Stimulated activated CD8-positive, alpha-beta memory T cell treated with anti-CD3 and anti-CD28 coated beads, Interleukin-15, amount 100 ng/mL, for 48 hours (primary cell): ENCODE measurements at regions not wholly inside any gene's neighbourhood (a gene's known extent, or its start where the extent isn't known, plus 50 kb on each side); places are given as distances from the start of the nearest gene placed in this dataset.

Source experiments
- DNase-seq, 2 donors: peaks; one replicate each; pipeline ENCODE4 v3.0.0-alpha.2; 2020; ENCODE audit warnings: low read depth in 2 of 2

GRCh38 chr15:69737916-69738315 lies 285.3 kb downstream of the RPLP1 start:
- DNase-seq, result no peak

GRCh38 chr15:69740684-69741083 lies 288.1 kb downstream of the RPLP1 start:
- no peak for DNase-seq

GRCh38 chr15:69742361-69742760 lies 289.7 kb downstream of the RPLP1 start:
- DNase-seq, result no peak

- no peak for DNase-seq
These were observed 290.5 kb downstream of the RPLP1 start for GRCh38 chr15:69743091-69743490.

- DNase-seq, result no peak
These were observed 292.0 kb downstream of the RPLP1 start for GRCh38 chr15:69744391-69745162.

- no peak for DNase-seq
These were observed 294.6 kb downstream of the RPLP1 start for GRCh38 chr15:69747193-69747592.

GRCh38 chr15:69748131-69748530 lies 295.5 kb downstream of the RPLP1 start:
- DNase-seq, result no peak

GRCh38 chr15:69748576-69749185 lies 296.1 kb downstream of the RPLP1 start:
- no peak for DNase-seq

- DNase-seq, result no peak
These were observed 296.7 kb downstream of the RPLP1 start for GRCh38 chr15:69749274-69749673.

GRCh38 chr15:69749797-69750196 lies 297.2 kb downstream of the RPLP1 start:
- DNase-seq, result no peak

GRCh38 chr15:69750253-69750652 lies 297.6 kb downstream of the RPLP1 start:
- DNase-seq, result no peak

GRCh38 chr15:69751147-69751546 lies 298.5 kb downstream of the RPLP1 start:
- DNase-seq, result no peak

GRCh38 chr15:69751566-69751965 lies 298.9 kb downstream of the RPLP1 start:
- no peak for DNase-seq

GRCh38 chr15:69753867-69754266 lies 301.2 kb downstream of the RPLP1 start:
- DNase-seq, result no peak

- DNase-seq, result no peak
These were observed 301.7 kb downstream of the RPLP1 start for GRCh38 chr15:69754313-69754712.

GRCh38 chr15:69755551-69756310 lies 303.1 kb downstream of the RPLP1 start:
- DNase-seq, result peak; percentile 77 to 79

GRCh38 chr15:69756440-69756839 lies 303.8 kb downstream of the RPLP1 start:
- DNase-seq, result no peak

GRCh38 chr15:69757186-69757585 lies 304.6 kb downstream of the RPLP1 start:
- DNase-seq, result peak; percentile 69 to 81

GRCh38 chr15:69758291-69758771 lies 305.7 kb downstream of the RPLP1 start:
- no peak for DNase-seq

GRCh38 chr15:69758810-69759790 lies 306.5 kb downstream of the RPLP1 start:
- peak; percentile 83 to 84 for DNase-seq

GRCh38 chr15:69760258-69760845 lies 307.7 kb downstream of the RPLP1 start:
- DNase-seq, result no peak
